Astrocyte of the spinal cord (primary cell): ENCODE measurements at regions not wholly inside any gene's neighbourhood (a gene's known extent, or its start where the extent isn't known, plus 50 kb on each side); places are given as distances from the start of the nearest gene placed in this dataset.
"Not testable (repeated sequence)": the region's sequence is repeated elsewhere in the genome, so short reads cannot be mapped to it uniquely, and the experiment has no call there.

Experiments used
- DNase-seq: peaks from one replicate; pipeline ENCODE4 v3.0.0; 2011; ENCODE audit warnings: low read depth, low spot score
- H3K4me3 ChIP-seq: 2 replicates; pipeline ENCODE4 v1.5.1; 2011; ENCODE audit warnings: low read depth, mild to moderate bottlenecking, low read length, moderate library complexity
- CTCF ChIP-seq: IDR thresholded peaks from 2 replicates; pipeline ENCODE4 v1.5.1; 2012; ENCODE audit warnings: low read depth, mild to moderate bottlenecking, low read length, inconsistent platforms
- in situ Hi-C: cut with HindIII; loops from 2 replicates; pipeline ENCODE4 v1.10.0; 2017; ENCODE audit warnings: low sequenced_read_pairs

GRCh38 chr4:189615217-189615663, 325.4 kb upstream of the FRG1 start:
- H3K4me3 ChIP-seq: no peak overlapping the region
- no peak for TF ChIP-seq CTCF
- no peak for DNase-seq
- in situ Hi-C loops: no loop called here

GRCh38 chr4:189617741-189618140, 322.9 kb upstream of the FRG1 start:
- H3K4me3 ChIP-seq, in situ Hi-C loops, DNase-seq: not testable (repeated sequence)

GRCh38 chr4:189619441-189620250, 321.0 kb upstream of the FRG1 start:
- DNase-seq, in situ Hi-C loops, H3K4me3 ChIP-seq: not testable (repeated sequence)

- DNase-seq, H3K4me3 ChIP-seq, in situ Hi-C loops: not testable (repeated sequence)
Observed at GRCh38 chr4:189622574-189622973, 318.1 kb upstream of the FRG1 start.

- in situ Hi-C loops, DNase-seq, H3K4me3 ChIP-seq: not testable (repeated sequence)
Observed at GRCh38 chr4:189627041-189627440, 313.6 kb upstream of the FRG1 start.

- H3K4me3 ChIP-seq, in situ Hi-C loops, DNase-seq: not testable (repeated sequence)
Observed at GRCh38 chr4:189629733-189630132, 310.9 kb upstream of the FRG1 start.

GRCh38 chr4:189630913-189631567, 309.6 kb upstream of the FRG1 start:
- DNase-seq, in situ Hi-C loops, H3K4me3 ChIP-seq: not testable (repeated sequence)

GRCh38 chr4:189631568-189631916, 309.1 kb upstream of the FRG1 start:
- H3K4me3 ChIP-seq, in situ Hi-C loops, DNase-seq: not testable (repeated sequence)

GRCh38 chr4:189650436-189650835, 290.2 kb upstream of the FRG1 start:
- H3K4me3 ChIP-seq, in situ Hi-C loops, DNase-seq: not testable (repeated sequence)

GRCh38 chr4:189653130-189653653, 287.5 kb upstream of the FRG1 start:
- DNase-seq, H3K4me3 ChIP-seq, in situ Hi-C loops: not testable (repeated sequence)

- H3K4me3 ChIP-seq, DNase-seq, in situ Hi-C loops: not testable (repeated sequence)
Observed at GRCh38 chr4:189653983-189654382, 286.7 kb upstream of the FRG1 start.

- in situ Hi-C loops, H3K4me3 ChIP-seq, DNase-seq: not testable (repeated sequence)
Observed at GRCh38 chr4:189654396-189654795, 286.3 kb upstream of the FRG1 start.

GRCh38 chr4:189655817-189656216, 284.9 kb upstream of the FRG1 start:
- in situ Hi-C loops, DNase-seq, H3K4me3 ChIP-seq: not testable (repeated sequence)
